ENCODE measurements at regions not wholly inside any gene's neighbourhood (a gene's known extent, or its start where the extent isn't known, plus 50 kb on each side); places are given as distances from the start of the nearest gene placed in this dataset.

DNA sequence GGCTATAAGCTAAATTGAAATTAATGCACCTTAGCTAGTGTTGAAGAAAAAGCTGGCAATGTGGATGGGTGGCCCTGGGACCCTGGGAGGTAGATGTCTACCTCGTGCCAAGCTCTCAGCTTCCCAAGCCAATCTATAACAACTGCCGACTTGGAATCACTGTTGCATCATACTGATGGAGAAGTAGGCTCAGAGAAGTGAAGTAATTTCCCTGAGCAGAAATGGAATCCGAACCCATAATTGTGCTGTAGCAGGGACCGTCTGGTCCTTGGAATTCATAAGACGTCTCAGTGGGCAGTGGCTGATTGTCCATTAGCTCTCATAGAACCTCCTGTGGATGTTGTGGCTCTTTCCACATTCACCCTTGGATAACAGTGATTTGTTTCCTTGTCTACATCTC is 196.6 kb downstream of the RAB11FIP4 start:
- DNase-seq (ENCODE audit: low read depth in 2 of 2), result no peak
